ENCODE measurements at regions not wholly inside any gene's neighbourhood (a gene's known extent, or its start where the extent isn't known, plus 50 kb on each side); places are given as distances from the start of the nearest gene placed in this dataset.

GRCh38 chr10:33492701-33493345 lies 158.4 kb upstream of the NRP1 start:
- TF ChIP-seq POLR2A (IDR thresholded peaks at IDR 0.05) (no peak), POLR2AphosphoS5 (IDR thresholded peaks at IDR 0.05) (no peak)

All from stomach (tissue), 4 donors.